OCI-LY1 (cell line): ENCODE measurements at regions not wholly inside any gene's neighbourhood (a gene's known extent, or its start where the extent isn't known, plus 50 kb on each side); places are given as distances from the start of the nearest gene placed in this dataset.
"Not testable (repeated sequence)": the region's sequence is repeated elsewhere in the genome, so short reads cannot be mapped to it uniquely, and the experiment has no call there.

ENCODE experiments used
- H2AFZ ChIP-seq: fragments of 200-600 bp; sonication (generic), shearing (Covaris generic); 2 replicates; pipeline ENCODE4 v1.6.0; 2014; ENCODE audit warnings: antibody characterized with exemption, mild to moderate bottlenecking, low read length
- H3F3A ChIP-seq: fragments of 200-600 bp; sonication (generic), shearing (Covaris generic); 2 replicates; pipeline ENCODE4 v1.6.0; 2014; ENCODE audit warnings: mild to moderate bottlenecking, antibody characterized with exemption, low read length, moderate library complexity; ENCODE audit not compliant: insufficient read depth
- H3K27ac ChIP-seq: fragments of 200-600 bp; sonication (generic); 2 replicates; pipeline ENCODE4 v1.5.1; 2014; ENCODE audit warnings: low read length, mixed run types, mild to moderate bottlenecking, low read depth; ENCODE audit not compliant: poor library complexity, severe bottlenecking
- H3K27me3 ChIP-seq: fragments of 200-600 bp; sonication (generic); 2 replicates; pipeline ENCODE4 v1.6.0; 2014; ENCODE audit warnings: antibody characterized with exemption, mild to moderate bottlenecking, low read length, moderate library complexity; ENCODE audit not compliant: insufficient read depth
- H3K36me3 ChIP-seq: fragments of 200-600 bp; sonication (generic); 2 replicates; pipeline ENCODE4 v1.6.1; 2014; ENCODE audit warnings: mild to moderate bottlenecking, antibody characterized with exemption, low read length, moderate library complexity, mixed read lengths; ENCODE audit not compliant: insufficient read depth
- H3K4me1 ChIP-seq: fragments of 200-600 bp; sonication (generic); 2 replicates; pipeline ENCODE4 v1.5.1; 2014; ENCODE audit warnings: mild to moderate bottlenecking, low read length, moderate library complexity; ENCODE audit not compliant: insufficient read depth, severe bottlenecking
- H3K4me2 ChIP-seq: fragments of 200-600 bp; sonication (generic), shearing (Covaris generic); 2 replicates; pipeline ENCODE4 v1.6.1; 2014; ENCODE audit warnings: low read length
- H3K4me3 ChIP-seq: fragments of 200-600 bp; sonication (generic); 2 replicates; pipeline ENCODE4 v1.5.1; 2014; ENCODE audit warnings: low read length, low read depth, mild to moderate bottlenecking, mixed read lengths; ENCODE audit not compliant: poor library complexity, severe bottlenecking
- H3K79me2 ChIP-seq: fragments of 200-600 bp; shearing (Covaris generic); 2 replicates; pipeline ENCODE4 v1.6.1; 2016; ENCODE audit warnings: mixed run types, low read length, mixed read lengths; ENCODE audit not compliant: insufficient read depth
- H3K9ac ChIP-seq: fragments of 200-600 bp; sonication (generic), shearing (Covaris generic); 2 replicates; pipeline ENCODE4 v1.6.1; 2014; ENCODE audit warnings: mild to moderate bottlenecking, low read length, mixed read lengths
- H3K9me2 ChIP-seq: fragments of 200-600 bp; sonication (generic), shearing (Covaris generic); 2 replicates; pipeline ENCODE4 v1.6.1; 2014; ENCODE audit warnings: low read depth, mild to moderate bottlenecking, low read length, mixed read lengths
- H3K9me3 ChIP-seq: fragments of 200-600 bp; shearing (Covaris generic); 2 replicates; pipeline ENCODE4 v1.6.1; 2014; ENCODE audit warnings: low read length, mixed read lengths
- H4K20me1 ChIP-seq: fragments of 200-600 bp; sonication (generic), shearing (Covaris generic); 2 replicates; pipeline ENCODE4 v1.6.0; 2016; ENCODE audit warnings: mild to moderate bottlenecking, low read length; ENCODE audit not compliant: insufficient read depth
- CTCF ChIP-seq: fragments of 200-600 bp; sonication (generic), shearing (Covaris generic); IDR thresholded peaks from 2 replicates; pipeline ENCODE4 v1.5.1; 2017; ENCODE audit warnings: mild to moderate bottlenecking, antibody characterized with exemption, low read length, moderate library complexity, mixed read lengths
- EZH2 ChIP-seq: fragments of 200-600 bp; sonication (generic), shearing (Covaris generic); IDR thresholded peaks from 2 replicates; pipeline ENCODE4 v1.8.0; 2017; ENCODE audit warnings: borderline replicate concordance, mixed run types, mild to moderate bottlenecking, antibody characterized with exemption, low read length, moderate library complexity, mixed read lengths

- no peaks in the 10 kb centered on the region for H3F3A ChIP-seq
- no peaks in the 10 kb centered on the region for H3K27me3 ChIP-seq
- no peaks in the 10 kb centered on the region for H3K36me3 ChIP-seq
- no peak overlapping the region for H3K4me3 ChIP-seq
- H3K9ac ChIP-seq: no peak overlapping the region
- no peak overlapping the region for H3K4me2 ChIP-seq
- H3K9me2 ChIP-seq: no peaks in the 10 kb centered on the region
- no peaks in the 10 kb centered on the region for H3K9me3 ChIP-seq
- no peaks in the 10 kb centered on the region for H3K4me1 ChIP-seq
- no peak overlapping the region for H2AFZ ChIP-seq
- H3K79me2 ChIP-seq: no peaks in the 10 kb centered on the region
- no peak for TF ChIP-seq CTCF
- TF ChIP-seq EZH2: no peak
- H4K20me1 ChIP-seq: no peaks in the 10 kb centered on the region
- H3K27ac ChIP-seq: no peak overlapping the region
These were observed 185.5 kb downstream of the CEP135 start for GRCh38 chr4:56134266-56134665.

DNA sequence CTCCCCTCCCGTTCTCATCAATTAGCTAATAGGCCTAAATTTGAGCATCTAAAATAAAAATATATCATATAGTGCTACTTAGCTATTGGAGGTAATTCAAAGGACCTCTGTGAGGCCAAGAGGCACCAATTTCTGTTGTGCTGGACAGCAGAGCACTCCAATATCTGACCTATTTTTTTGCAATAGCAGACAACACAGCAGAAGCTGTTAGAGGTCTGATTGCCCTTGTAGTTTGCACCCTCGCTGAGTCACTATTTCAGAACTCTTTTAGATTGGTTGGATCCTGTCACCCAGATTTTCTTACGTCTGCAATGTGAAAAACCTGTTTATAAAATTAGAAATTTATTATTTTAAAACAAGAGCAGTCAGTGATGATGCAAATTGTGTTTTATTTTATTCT, 184.1 kb downstream of the CEP135 start:
- H3K9me3 ChIP-seq: no peaks in the 10 kb centered on the region
- no peaks in the 10 kb centered on the region for H3F3A ChIP-seq
- H4K20me1 ChIP-seq: no peaks in the 10 kb centered on the region
- no peak overlapping the region for H3K4me3 ChIP-seq
- no peaks in the 10 kb centered on the region for H3K4me1 ChIP-seq
- H2AFZ ChIP-seq: no peak overlapping the region
- no peaks in the 10 kb centered on the region for H3K79me2 ChIP-seq
- H3K9me2 ChIP-seq: no peaks in the 10 kb centered on the region
- H3K9ac ChIP-seq: no peak overlapping the region
- no peaks in the 10 kb centered on the region for H3K27me3 ChIP-seq
- TF ChIP-seq CTCF (no peak), EZH2 (no peak)
- no peaks in the 10 kb centered on the region for H3K36me3 ChIP-seq
- H3K4me2 ChIP-seq: no peak overlapping the region
- H3K27ac ChIP-seq: no peak overlapping the region

DNA sequence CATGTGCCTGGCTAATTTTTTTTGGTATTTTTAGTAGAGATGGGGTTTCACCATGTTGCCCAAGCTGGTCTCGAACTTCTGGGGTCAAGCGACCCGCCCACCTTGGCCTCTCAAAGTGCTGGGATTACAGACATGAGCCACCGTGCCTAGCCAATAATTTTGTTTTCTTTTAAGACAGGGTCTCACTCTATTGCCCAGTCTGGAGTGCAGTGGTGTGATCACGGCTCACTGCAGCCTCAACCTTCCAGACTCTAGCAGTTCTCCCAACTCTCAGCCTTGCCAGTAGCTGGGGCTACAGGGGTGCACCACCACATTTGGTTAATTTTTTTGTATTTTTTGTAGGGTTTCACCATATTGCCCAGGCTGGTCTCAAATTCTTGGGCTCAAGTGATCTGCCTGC, 183.4 kb downstream of the CEP135 start:
- not testable (repeated sequence) for H4K20me1 ChIP-seq, H3K9me2 ChIP-seq, H3K36me3 ChIP-seq, H2AFZ ChIP-seq, H3K79me2 ChIP-seq, H3K4me2 ChIP-seq, H3K27me3 ChIP-seq, H3K9ac ChIP-seq, H3K27ac ChIP-seq, H3K4me3 ChIP-seq, H3F3A ChIP-seq, H3K9me3 ChIP-seq, H3K4me1 ChIP-seq

DNA sequence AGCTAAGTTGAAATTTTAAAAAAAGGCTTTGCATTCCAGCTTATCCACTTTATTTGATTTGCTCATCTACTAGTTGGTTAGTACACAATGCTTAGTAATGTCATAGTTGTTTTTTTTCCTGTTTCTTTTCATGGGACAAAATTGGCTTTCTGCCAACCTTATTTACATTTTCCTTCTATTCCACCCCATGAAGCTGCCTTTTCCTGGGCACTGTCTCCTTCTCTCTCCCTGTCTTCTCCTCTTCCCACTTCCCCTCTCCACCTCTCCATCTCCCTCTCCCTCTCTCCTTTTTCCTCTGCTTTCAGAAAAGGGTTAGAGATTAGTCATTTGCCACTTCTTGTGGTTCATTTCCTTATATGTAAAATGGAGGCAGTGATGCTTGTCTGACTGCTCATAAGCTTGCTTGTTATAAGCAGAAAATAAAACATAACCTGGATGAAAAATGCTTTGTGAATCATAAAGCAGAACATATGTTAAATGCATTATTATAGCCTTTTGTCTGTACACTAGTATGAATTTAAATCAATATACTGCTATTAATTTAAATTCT, 181.9 kb downstream of the CEP135 start:
- no peaks in the 10 kb centered on the region for H3K79me2 ChIP-seq
- H3K4me3 ChIP-seq: no peak overlapping the region
- no peak overlapping the region for H2AFZ ChIP-seq
- no peaks in the 10 kb centered on the region for H3K36me3 ChIP-seq
- no peaks in the 10 kb centered on the region for H3K9me3 ChIP-seq
- no peak overlapping the region for H3K4me2 ChIP-seq
- TF ChIP-seq CTCF (no peak), EZH2 (no peak)
- no peak overlapping the region for H3K9ac ChIP-seq
- H4K20me1 ChIP-seq: no peaks in the 10 kb centered on the region
- H3F3A ChIP-seq: no peaks in the 10 kb centered on the region
- no peaks in the 10 kb centered on the region for H3K27me3 ChIP-seq
- no peak overlapping the region for H3K27ac ChIP-seq
- H3K4me1 ChIP-seq: no peaks in the 10 kb centered on the region
- H3K9me2 ChIP-seq: no peaks in the 10 kb centered on the region
